H9 (cell line): ENCODE measurements at regions not wholly inside any gene's neighbourhood (a gene's known extent, or its start where the extent isn't known, plus 50 kb on each side); places are given as distances from the start of the nearest gene placed in this dataset.
A peak's percentile ranks its signal among the peaks of the same experiment; 100 is the strongest.

Experiments used
- DNase-seq: peaks from one replicate; pipeline ENCODE4 v3.0.0-alpha.2; 2017
- H2AFZ ChIP-seq: one replicate; pipeline ENCODE4 v1.6.1; 2013; ENCODE audit warnings: mild to moderate bottlenecking, low read length, control low read depth, moderate library complexity
- H2AK5ac ChIP-seq: 2 replicates; pipeline ENCODE4 v1.6.1; 2013; ENCODE audit warnings: low read length, control low read depth, mixed read lengths; ENCODE audit not compliant: insufficient read length
- H2BK120ac ChIP-seq: one replicate; pipeline ENCODE4 v1.6.1; 2013; ENCODE audit warnings: low read depth, mild to moderate bottlenecking, low read length, control low read depth, inconsistent platforms; ENCODE audit not compliant: poor library complexity, severe bottlenecking
- H2BK12ac ChIP-seq: 2 replicates; pipeline ENCODE4 v1.6.1; 2013; ENCODE audit warnings: low read length, control low read depth, mixed read lengths, low read depth; ENCODE audit not compliant: insufficient read length
- H2BK15ac ChIP-seq: 2 replicates; pipeline ENCODE4 v1.6.1; 2013; ENCODE audit warnings: low read depth, low read length, control low read depth
- H2BK20ac ChIP-seq: one replicate; pipeline ENCODE4 v1.6.1; 2013; ENCODE audit warnings: low read depth, mild to moderate bottlenecking, low read length, control low read depth, inconsistent platforms; ENCODE audit not compliant: poor library complexity, severe bottlenecking
- H2BK5ac ChIP-seq: 2 replicates; pipeline ENCODE4 v1.6.1; 2013; ENCODE audit warnings: low read length, control low read depth, mixed read lengths; ENCODE audit not compliant: insufficient read length
- H3K14ac ChIP-seq: 2 replicates; pipeline ENCODE4 v1.6.1; 2013; ENCODE audit warnings: low read length, control low read depth; ENCODE audit not compliant: insufficient read depth
- H3K18ac ChIP-seq: 2 replicates; pipeline ENCODE4 v1.6.1; 2013; ENCODE audit warnings: low read depth, mild to moderate bottlenecking, mixed read lengths, low read length, control low read depth; ENCODE audit not compliant: insufficient read length
- H3K23ac ChIP-seq: 2 replicates; pipeline ENCODE4 v1.6.1; 2013; ENCODE audit warnings: low read length, control low read depth, mixed read lengths, low read depth; ENCODE audit not compliant: insufficient read length
- H3K23me2 ChIP-seq: 2 replicates; pipeline ENCODE4 v1.6.1; 2013; ENCODE audit warnings: low read depth, mild to moderate bottlenecking, mixed read lengths, low read length, control low read depth; ENCODE audit not compliant: insufficient read length, poor library complexity, severe bottlenecking
- H3K27ac ChIP-seq: 2 replicates; pipeline ENCODE4 v1.5.1; 2013; ENCODE audit warnings: low read length, control low read depth, mixed read lengths, low read depth; ENCODE audit not compliant: insufficient read length
- H3K27me3 ChIP-seq: 2 replicates; pipeline ENCODE4 v1.6.1; 2013; ENCODE audit warnings: low read length, control low read depth, inconsistent platforms; ENCODE audit not compliant: insufficient read depth
- H3K4ac ChIP-seq: 2 replicates; pipeline ENCODE4 v1.6.1; 2013; ENCODE audit warnings: low read depth, mild to moderate bottlenecking, control low read depth, inconsistent platforms, low read length, moderate library complexity
- H3K4me1 ChIP-seq: 2 replicates; pipeline ENCODE4 v1.6.1; 2013; ENCODE audit warnings: low read length, control low read depth, inconsistent platforms; ENCODE audit not compliant: insufficient read depth
- H3K4me2 ChIP-seq: 2 replicates; pipeline ENCODE4 v1.6.1; 2013; ENCODE audit warnings: low read length, control low read depth, mixed read lengths; ENCODE audit not compliant: insufficient read length, insufficient read depth
- H3K56ac ChIP-seq: 2 replicates; pipeline ENCODE4 v1.6.1; 2013; ENCODE audit warnings: low read depth, mild to moderate bottlenecking, mixed read lengths, low read length, control low read depth; ENCODE audit not compliant: insufficient read length
- H3K79me1 ChIP-seq: 2 replicates; pipeline ENCODE4 v1.6.1; 2013; ENCODE audit warnings: low read depth, mild to moderate bottlenecking, moderate library complexity, low read length, control low read depth, inconsistent platforms; ENCODE audit not compliant: insufficient read depth, poor library complexity, severe bottlenecking
- H3K79me2 ChIP-seq: 2 replicates; pipeline ENCODE4 v1.6.1; 2013; ENCODE audit warnings: low read length, control low read depth, inconsistent platforms; ENCODE audit not compliant: insufficient read depth
- H3K9ac ChIP-seq: 2 replicates; pipeline ENCODE4 v1.6.1; 2013; ENCODE audit warnings: low read length, control low read depth, mixed read lengths; ENCODE audit not compliant: insufficient read length; ENCODE audit errors: extremely low read depth
- H3K9me3 ChIP-seq: one replicate; pipeline ENCODE4 v1.6.1; 2013; ENCODE audit warnings: low read depth, low read length, inconsistent platforms; ENCODE audit not compliant: control insufficient read depth
- H3T11ph ChIP-seq: one replicate; pipeline ENCODE4 v1.6.1; 2013; ENCODE audit warnings: mild to moderate bottlenecking, low read length, control low read depth, inconsistent platforms
- H4K20me1 ChIP-seq: one replicate; pipeline ENCODE4 v1.6.1; 2013; ENCODE audit not compliant: control insufficient read depth, insufficient read length, insufficient read depth
- H4K5ac ChIP-seq: 2 replicates; pipeline ENCODE4 v1.6.1; 2013; ENCODE audit warnings: low read depth, mild to moderate bottlenecking, mixed read lengths, low read length, control low read depth; ENCODE audit not compliant: insufficient read length
- H4K8ac ChIP-seq: replicated peaks from 2 replicates; pipeline ENCODE4 v1.6.1; 2013; ENCODE audit warnings: low read length, control low read depth, mixed read lengths, low read depth; ENCODE audit not compliant: insufficient read length
- H4K91ac ChIP-seq: 2 replicates; pipeline ENCODE4 v1.6.1; 2013; ENCODE audit warnings: low read depth, mild to moderate bottlenecking, moderate library complexity, mixed read lengths, low read length, control low read depth; ENCODE audit not compliant: insufficient read length
- H3K27ac Mint-ChIP-seq, 3 experiments: 2 replicates in 2 of 3; 3 replicates in 1 of 3; pipeline ENCODE4 v1.8.0; 2020 to 2021; ENCODE audit warnings: mixed read lengths in 3 of 3, mild to moderate bottlenecking in 1 of 3, moderate library complexity in 1 of 3
- H3K27me3 Mint-ChIP-seq: 2 replicates; pipeline ENCODE4 v1.8.0; 2021; ENCODE audit warnings: low read depth, mild to moderate bottlenecking, moderate library complexity, mixed read lengths
- H3K36me3 Mint-ChIP-seq, 3 experiments: 2 replicates in 2 of 3; 3 replicates in 1 of 3; pipeline ENCODE4 v1.8.0; 2020 to 2021; ENCODE audit warnings: low read depth in 3 of 3, mixed read lengths in 3 of 3; ENCODE audit not compliant: insufficient read depth in 1 of 3
- H3K4me1 Mint-ChIP-seq, 2 experiments: 2 replicates each; pipeline ENCODE4 v1.8.0; 2020; ENCODE audit warnings: mixed read lengths in 2 of 2
- H3K4me3 Mint-ChIP-seq, 2 experiments: 2 replicates in 1 of 2; 3 replicates in 1 of 2; pipeline ENCODE4 v1.8.0; 2020 to 2021; ENCODE audit warnings: mild to moderate bottlenecking in 2 of 2, mixed read lengths in 2 of 2, moderate library complexity in 1 of 2
- H3K9me3 Mint-ChIP-seq, 2 experiments: 2 replicates in 1 of 2; 3 replicates in 1 of 2; pipeline ENCODE4 v1.8.0; 2020; ENCODE audit warnings: mild to moderate bottlenecking in 2 of 2, mixed read lengths in 2 of 2, moderate library complexity in 1 of 2
- WGBS: extraction: QIAGEN DNeasy Blood & Tissue Kit; methylation state at CpG from one replicate; pipeline ENCODE4 v1.1.7; 2013; ENCODE audit warnings: missing lambda C conversion rate, low lambda C conversion rate, mixed read lengths; ENCODE audit not compliant: insufficient read length; ENCODE audit errors: extremely low coverage; 5-methylcytosine and 5-hydroxymethylcytosine counted together
- TF ChIP-seq, protein P1 (sequence below): fragments of 200-600 bp; sonication (generic); conservative IDR thresholded peaks from 3 replicates; pipeline ENCODE4 v1.8.0; 2021; ENCODE audit warnings: antibody characterized with exemption, mild to moderate bottlenecking

- no peak overlapping the region for H3K4me2 ChIP-seq
- no peak overlapping the region for H2BK120ac ChIP-seq
- H2BK15ac ChIP-seq, result no peak overlapping the region
- no peak overlapping the region for H2AFZ ChIP-seq
- no CpG with 5 or more reads among the region's 3 CpGs for WGBS
- no peaks in the 10 kb centered on the region for H3K23me2 ChIP-seq
- no peak overlapping the region for H3K56ac ChIP-seq
- H4K5ac ChIP-seq, result no peak overlapping the region
- H3K4me3 Mint-ChIP-seq, result no peak overlapping the region
- no peaks in the 10 kb centered on the region for H3K79me2 ChIP-seq
- peaks cover 0 to 2% (median 0%) of the 10 kb centered on the region in 3 experiments; a peak in 2 of 7 replicates for H3K36me3 Mint-ChIP-seq
- H3K27ac ChIP-seq, result no peak overlapping the region
- no peak overlapping the region for H2BK5ac ChIP-seq
- TF ChIP-seq, protein P1, sequence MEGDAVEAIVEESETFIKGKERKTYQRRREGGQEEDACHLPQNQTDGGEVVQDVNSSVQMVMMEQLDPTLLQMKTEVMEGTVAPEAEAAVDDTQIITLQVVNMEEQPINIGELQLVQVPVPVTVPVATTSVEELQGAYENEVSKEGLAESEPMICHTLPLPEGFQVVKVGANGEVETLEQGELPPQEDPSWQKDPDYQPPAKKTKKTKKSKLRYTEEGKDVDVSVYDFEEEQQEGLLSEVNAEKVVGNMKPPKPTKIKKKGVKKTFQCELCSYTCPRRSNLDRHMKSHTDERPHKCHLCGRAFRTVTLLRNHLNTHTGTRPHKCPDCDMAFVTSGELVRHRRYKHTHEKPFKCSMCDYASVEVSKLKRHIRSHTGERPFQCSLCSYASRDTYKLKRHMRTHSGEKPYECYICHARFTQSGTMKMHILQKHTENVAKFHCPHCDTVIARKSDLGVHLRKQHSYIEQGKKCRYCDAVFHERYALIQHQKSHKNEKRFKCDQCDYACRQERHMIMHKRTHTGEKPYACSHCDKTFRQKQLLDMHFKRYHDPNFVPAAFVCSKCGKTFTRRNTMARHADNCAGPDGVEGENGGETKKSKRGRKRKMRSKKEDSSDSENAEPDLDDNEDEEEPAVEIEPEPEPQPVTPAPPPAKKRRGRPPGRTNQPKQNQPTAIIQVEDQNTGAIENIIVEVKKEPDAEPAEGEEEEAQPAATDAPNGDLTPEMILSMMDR, result no peak
- no peak overlapping the region for H3K4ac ChIP-seq
- H3K9ac ChIP-seq, result no peak overlapping the region
- H3K9me3 Mint-ChIP-seq, result no peaks in the 10 kb centered on the region
- no peak overlapping the region for H2AK5ac ChIP-seq
- no peak overlapping the region for H3K14ac ChIP-seq
- DNase-seq, result no peak
- H4K20me1 ChIP-seq, result no peaks in the 10 kb centered on the region
- H3K79me1 ChIP-seq, result no peaks in the 10 kb centered on the region
- no peak overlapping the region for H2BK20ac ChIP-seq
- no peaks in the 10 kb centered on the region for H3K27me3 Mint-ChIP-seq
- H3T11ph ChIP-seq, result no peak overlapping the region
- no peaks in the 10 kb centered on the region for H3K27me3 ChIP-seq
- H3K9me3 ChIP-seq, result no peaks in the 10 kb centered on the region
- H4K8ac ChIP-seq, result no peak overlapping the region
- H3K27ac Mint-ChIP-seq, result peak overlapping the region in 2 of 3 experiments; percentile 15 to 21; a peak in 1 of 7 replicates
- peaks cover 22 to 28% of the 10 kb centered on the region in 2 experiments for H3K4me1 Mint-ChIP-seq
- H3K4me1 ChIP-seq, result peaks cover 5% of the 10 kb centered on the region; the same call in 1 of the 2 replicates
- H3K18ac ChIP-seq, result no peak overlapping the region
- no peak overlapping the region for H2BK12ac ChIP-seq
- H3K23ac ChIP-seq, result no peak overlapping the region
- no peak overlapping the region for H4K91ac ChIP-seq
These were observed 550.7 kb upstream of the LMCD1 start for GRCh38 chr3:7950890-7951289.
